ENCODE measurements at regions not wholly inside any gene's neighbourhood (a gene's known extent, or its start where the extent isn't known, plus 50 kb on each side); places are given as distances from the start of the nearest gene placed in this dataset.

GRCh38 chr3:31331278-31331677 is 201.4 kb upstream of the STT3B start:
- WGBS (ENCODE audit: extremely low coverage, insufficient read length, low lambda C conversion rate), result no CpG with 5 or more reads among the region's 3 CpGs
- Histone ChIP-seq H4K5ac (ENCODE audit: insufficient read length, low read depth, low read length) (no peak overlapping the region), H3K4me2 (ENCODE audit: insufficient read depth, insufficient read length, low read length) (no peak overlapping the region), H2BK15ac (ENCODE audit: low read depth, low read length) (no peak overlapping the region), H2BK120ac (ENCODE audit: low read depth, low read length, poor library complexity, severe bottlenecking) (no peak overlapping the region), H3K9ac (ENCODE audit: extremely low read depth, insufficient read length, low read length) (no peak overlapping the region), H2BK12ac (ENCODE audit: insufficient read length, low read depth, low read length) (no peak overlapping the region), H3K4me1 (ENCODE audit: insufficient read depth, low read length) (no peaks in the 10 kb centered on the region), H3K23me2 (ENCODE audit: insufficient read length, low read depth, low read length, poor library complexity, severe bottlenecking) (no peaks in the 10 kb centered on the region), H3K4ac (ENCODE audit: low read depth, low read length) (no peak overlapping the region), H3K79me2 (ENCODE audit: insufficient read depth, low read length) (no peaks in the 10 kb centered on the region), H3K27ac (ENCODE audit: insufficient read length, low read depth, low read length) (no peak overlapping the region), H3K18ac (ENCODE audit: insufficient read length, low read depth, low read length) (no peak overlapping the region), H3K23ac (ENCODE audit: insufficient read length, low read depth, low read length) (no peak overlapping the region), H4K8ac (replicated peaks; ENCODE audit: insufficient read length, low read depth, low read length) (no peak overlapping the region), H2AK5ac (ENCODE audit: insufficient read length, low read length) (no peak overlapping the region), H2AFZ (ENCODE audit: low read length) (no peak overlapping the region), H4K91ac (ENCODE audit: insufficient read length, low read depth, low read length) (no peak overlapping the region), H4K20me1 (ENCODE audit: control insufficient read depth, insufficient read depth, insufficient read length) (no peaks in the 10 kb centered on the region), H3K27me3 (ENCODE audit: insufficient read depth, low read length) (no peaks in the 10 kb centered on the region), H3T11ph (ENCODE audit: low read length) (no peak overlapping the region), H2BK20ac (ENCODE audit: low read depth, low read length, poor library complexity, severe bottlenecking) (no peak overlapping the region), H3K56ac (ENCODE audit: insufficient read length, low read depth, low read length) (no peak overlapping the region), H3K14ac (ENCODE audit: insufficient read depth, low read length) (no peak overlapping the region), H3K79me1 (ENCODE audit: insufficient read depth, low read depth, low read length, poor library complexity, severe bottlenecking) (no peaks in the 10 kb centered on the region), H2BK5ac (ENCODE audit: insufficient read length, low read length) (no peak overlapping the region), H3K9me3 (ENCODE audit: control insufficient read depth, low read depth, low read length) (no peaks in the 10 kb centered on the region)
- H3K36me3 Mint-ChIP-seq (ENCODE audit: insufficient read depth in 1 of 3, low read depth in 3 of 3), result peaks cover 0 to 22% (median 8%) of the 10 kb centered on the region in 3 experiments; a peak in 5 of 7 replicates
- H3K4me1 Mint-ChIP-seq, result peaks cover 7% of the 10 kb centered on the region in 2 experiments
- no peak for DNase-seq
- no peak overlapping the region for H3K4me3 Mint-ChIP-seq
- H3K9me3 Mint-ChIP-seq, result peaks cover 17 to 19% of the 10 kb centered on the region in 2 experiments
- no peak for TF ChIP-seq CTCF (conservative IDR thresholded peaks at IDR 0.05)
- no peaks in the 10 kb centered on the region for H3K27me3 Mint-ChIP-seq (ENCODE audit: low read depth)
- H3K27ac Mint-ChIP-seq, result no peak overlapping the region
